Activated CD4-positive, alpha-beta memory T cell treated with anti-CD3 and anti-CD28 coated beads for 36 hours (primary cell): ENCODE measurements at regions not wholly inside any gene's neighbourhood (a gene's known extent, or its start where the extent isn't known, plus 50 kb on each side); places are given as distances from the start of the nearest gene placed in this dataset.

ENCODE experiments used
- CTCF ChIA-PET: fragments of 350-600 bp; sonication (Branson Sonifier 250); formaldehyde crosslinking; loops from one replicate; lab custom pipeline; 2021; ENCODE audit warnings: antibody characterized with exemption, inconsistent platforms; lab: Charles Lee
- POLR2A ChIA-PET: fragments of 350-600 bp; sonication (Branson Sonifier 250); formaldehyde crosslinking; loops from one replicate; lab custom pipeline; 2021; ENCODE audit warnings: antibody characterized with exemption; lab: Charles Lee
- DNase-seq: peaks from one replicate; pipeline ENCODE4 v3.0.0-alpha.2; 2020
- H3K27ac Mint-ChIP-seq: one replicate; pipeline ENCODE4 v1.8.0; 2021; ENCODE audit warnings: mixed read lengths
- H3K27me3 Mint-ChIP-seq: one replicate; pipeline ENCODE4 v1.8.0; 2021; ENCODE audit warnings: mixed read lengths
- H3K36me3 Mint-ChIP-seq: one replicate; pipeline ENCODE4 v1.8.0; 2021; ENCODE audit warnings: mixed read lengths
- H3K4me1 Mint-ChIP-seq: one replicate; pipeline ENCODE4 v1.8.0; 2021; ENCODE audit warnings: low read depth, mixed read lengths
- H3K4me3 Mint-ChIP-seq: one replicate; pipeline ENCODE4 v1.8.0; 2021; ENCODE audit warnings: mild to moderate bottlenecking, mixed read lengths
- H3K9me3 Mint-ChIP-seq: one replicate; pipeline ENCODE4 v1.8.0; 2021; ENCODE audit warnings: mixed read lengths
- intact Hi-C: fragments of 100-400 bp; cut with micrococcal nuclease; formaldehyde crosslinking; loops from one replicate; pipeline ENCODE4 v1.15.1; 2023

GRCh38 chr12:24597580-24597979 is 351.3 kb downstream of the BCAT1 start:
- CTCF ChIA-PET = no interaction called here
- H3K36me3 Mint-ChIP-seq = no peaks in the 10 kb centered on the region
- no peak overlapping the region for H3K4me3 Mint-ChIP-seq
- H3K4me1 Mint-ChIP-seq = peaks cover 5% of the 10 kb centered on the region
- H3K27ac Mint-ChIP-seq = no peak overlapping the region
- POLR2A ChIA-PET = no interaction called here
- H3K9me3 Mint-ChIP-seq = no peaks in the 10 kb centered on the region
- intact Hi-C loops = no loop called here
- peaks cover 12% of the 10 kb centered on the region for H3K27me3 Mint-ChIP-seq
- no peak for DNase-seq

DNA sequence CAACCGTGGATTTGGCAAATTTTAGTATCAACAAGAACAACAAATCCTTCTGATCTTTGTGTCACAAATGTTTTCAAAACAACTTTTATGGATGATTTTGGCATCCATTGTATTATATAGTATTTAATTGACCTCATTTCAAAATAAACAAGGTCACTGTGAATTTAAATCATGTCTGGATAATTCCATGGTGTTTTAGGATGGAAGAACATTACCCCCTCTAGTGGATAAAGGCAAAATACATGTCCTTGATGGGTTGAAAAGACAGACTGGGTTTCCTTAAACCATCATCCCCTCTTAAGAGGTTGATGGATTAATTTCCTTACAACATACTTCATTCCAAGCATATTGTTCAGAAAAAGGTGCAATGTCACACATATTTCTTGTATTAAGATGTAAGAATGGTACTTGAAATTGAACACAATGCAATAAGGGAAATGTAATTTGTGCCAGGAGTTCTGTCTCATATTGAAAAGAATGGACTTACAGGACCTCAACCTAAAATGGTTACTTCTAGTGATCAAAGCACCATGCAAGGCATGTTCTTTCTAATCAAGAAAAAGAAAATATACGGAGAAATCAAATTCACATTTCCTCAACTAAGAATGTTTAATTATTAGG is 352.0 kb downstream of the BCAT1 start:
- Mint-ChIP-seq H3K4me3 (no peak overlapping the region), H3K9me3 (no peaks in the 10 kb centered on the region)

DNA sequence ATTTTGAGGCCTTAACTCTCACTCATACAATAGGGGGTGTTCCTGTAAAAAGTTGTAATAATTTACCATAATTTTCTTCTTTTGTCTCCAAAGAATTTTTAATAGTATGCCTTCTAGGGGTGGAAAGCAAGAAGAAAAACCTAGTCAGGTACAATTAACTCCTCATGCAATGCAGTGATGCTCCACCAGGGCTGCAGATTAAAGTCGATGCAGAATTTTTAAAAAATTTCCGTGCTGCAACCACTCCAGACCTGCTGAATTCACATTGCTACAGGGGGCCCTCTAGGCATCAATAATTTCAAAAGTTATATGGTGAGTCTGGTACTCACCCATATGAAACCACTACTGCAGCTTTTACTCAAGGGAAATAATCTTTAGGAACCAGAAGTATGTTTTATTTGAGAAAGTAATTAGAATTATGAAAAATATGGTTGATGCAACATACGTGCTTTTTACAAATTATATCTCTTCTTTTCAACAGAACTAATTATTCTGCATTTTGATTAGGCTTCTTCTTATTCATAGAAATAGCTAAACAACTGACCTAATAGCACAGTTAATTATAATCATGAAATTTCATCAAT is 353.2 kb downstream of the BCAT1 start:
- no peak overlapping the region for H3K4me3 Mint-ChIP-seq
- peaks cover 14% of the 10 kb centered on the region for H3K27me3 Mint-ChIP-seq
- POLR2A ChIA-PET = no interaction called here
- H3K36me3 Mint-ChIP-seq = no peaks in the 10 kb centered on the region
- intact Hi-C loops = no loop called here
- no peak for DNase-seq
- H3K4me1 Mint-ChIP-seq = peaks cover 3% of the 10 kb centered on the region
- no peak overlapping the region for H3K27ac Mint-ChIP-seq
- CTCF ChIA-PET = interaction anchor here (0.6 kb wide), 1 partner anchor 185 kb away, joined by 3 read pairs; no protein-coding TSS in a partner anchor
- no peaks in the 10 kb centered on the region for H3K9me3 Mint-ChIP-seq

More for the DNA sequence above, 352.0 kb downstream of the BCAT1 start:
- no peaks in the 10 kb centered on the region for H3K36me3 Mint-ChIP-seq
- no peak for DNase-seq
- intact Hi-C loops = no loop called here
- ChIA-PET POLR2A (no interaction called here), CTCF (no interaction called here)
- peaks cover 5% of the 10 kb centered on the region for H3K4me1 Mint-ChIP-seq
- peaks cover 14% of the 10 kb centered on the region for H3K27me3 Mint-ChIP-seq
- H3K27ac Mint-ChIP-seq = no peak overlapping the region

- no peak for DNase-seq
- intact Hi-C loops = no loop called here
- no peak overlapping the region for H3K27ac Mint-ChIP-seq
- H3K36me3 Mint-ChIP-seq = no peaks in the 10 kb centered on the region
- ChIA-PET POLR2A (no interaction called here), CTCF (no interaction called here)
- no peaks in the 10 kb centered on the region for H3K9me3 Mint-ChIP-seq
- no peak overlapping the region for H3K4me3 Mint-ChIP-seq
- H3K4me1 Mint-ChIP-seq = no peaks in the 10 kb centered on the region
- peaks cover 10% of the 10 kb centered on the region for H3K27me3 Mint-ChIP-seq
These were observed 357.0 kb downstream of the BCAT1 start for GRCh38 chr12:24591715-24592440.

- no peaks in the 10 kb centered on the region for H3K36me3 Mint-ChIP-seq
- H3K27ac Mint-ChIP-seq = no peak overlapping the region
These were observed 357.7 kb downstream of the BCAT1 start for GRCh38 chr12:24591079-24591626.

GRCh38 chr12:24586293-24586692 is 362.6 kb downstream of the BCAT1 start:
- Mint-ChIP-seq H3K4me3 (no peak overlapping the region), H3K27me3 (no peaks in the 10 kb centered on the region), H3K9me3 (no peaks in the 10 kb centered on the region), H3K27ac (no peak overlapping the region), H3K36me3 (no peaks in the 10 kb centered on the region), H3K4me1 (no peaks in the 10 kb centered on the region)
- intact Hi-C loops = no loop called here
- ChIA-PET POLR2A (no interaction called here), CTCF (no interaction called here)
- no peak for DNase-seq

More at GRCh38 chr12:24591079-24591626, 357.7 kb downstream of the BCAT1 start:
- Mint-ChIP-seq H3K4me3 (no peak overlapping the region), H3K27me3 (peaks cover 9% of the 10 kb centered on the region), H3K4me1 (no peaks in the 10 kb centered on the region), H3K9me3 (no peaks in the 10 kb centered on the region)
- intact Hi-C loops = no loop called here
- CTCF ChIA-PET = interaction anchor here (1.0 kb wide), 1 partner anchor 261 kb away, joined by 3 read pairs; no protein-coding TSS in a partner anchor
- DNase-seq = no peak
- POLR2A ChIA-PET = no interaction called here

DNA sequence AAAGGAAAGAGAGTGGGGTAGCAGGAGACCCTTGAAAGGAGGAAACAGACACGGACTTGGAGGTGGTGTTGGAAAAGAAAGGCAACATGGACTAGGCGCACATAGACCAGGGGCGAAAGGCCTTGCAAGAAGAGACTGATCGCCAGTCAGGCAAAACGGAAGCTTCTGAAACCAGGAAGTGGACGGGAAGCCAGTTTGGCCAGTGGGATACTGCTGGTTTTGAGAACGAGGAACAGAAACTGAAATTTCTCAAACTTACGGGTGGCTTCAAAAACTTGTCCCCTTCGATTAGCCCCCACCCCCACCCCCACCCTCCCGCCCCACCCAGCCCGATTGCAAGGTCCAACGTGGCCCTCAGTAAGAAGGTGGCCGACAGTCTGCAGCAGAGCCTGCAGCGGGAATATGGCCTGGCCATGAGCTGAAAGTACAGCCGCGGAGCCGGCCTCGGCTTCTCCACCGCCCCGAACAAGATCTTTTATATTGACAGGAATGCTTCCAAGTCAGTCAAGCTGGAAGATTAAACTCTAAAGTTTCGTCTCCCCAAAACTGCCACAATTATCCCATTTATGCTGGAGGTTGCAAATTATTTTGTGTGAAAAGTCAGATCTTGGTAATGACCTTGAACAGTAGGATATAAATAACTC is 364.7 kb downstream of the BCAT1 start:
- no peak overlapping the region for H3K27ac Mint-ChIP-seq
- ChIA-PET CTCF (interaction anchor here (0.7 kb wide), 1 partner anchor 226 kb away, joined by 3 read pairs; no protein-coding TSS in a partner anchor), POLR2A (no interaction called here)
- H3K4me3 Mint-ChIP-seq = no peak overlapping the region
- no peak for DNase-seq
- no peaks in the 10 kb centered on the region for H3K9me3 Mint-ChIP-seq
- H3K36me3 Mint-ChIP-seq = no peaks in the 10 kb centered on the region
- no peaks in the 10 kb centered on the region for H3K4me1 Mint-ChIP-seq
- no peaks in the 10 kb centered on the region for H3K27me3 Mint-ChIP-seq
- intact Hi-C loops = no loop called here

DNA sequence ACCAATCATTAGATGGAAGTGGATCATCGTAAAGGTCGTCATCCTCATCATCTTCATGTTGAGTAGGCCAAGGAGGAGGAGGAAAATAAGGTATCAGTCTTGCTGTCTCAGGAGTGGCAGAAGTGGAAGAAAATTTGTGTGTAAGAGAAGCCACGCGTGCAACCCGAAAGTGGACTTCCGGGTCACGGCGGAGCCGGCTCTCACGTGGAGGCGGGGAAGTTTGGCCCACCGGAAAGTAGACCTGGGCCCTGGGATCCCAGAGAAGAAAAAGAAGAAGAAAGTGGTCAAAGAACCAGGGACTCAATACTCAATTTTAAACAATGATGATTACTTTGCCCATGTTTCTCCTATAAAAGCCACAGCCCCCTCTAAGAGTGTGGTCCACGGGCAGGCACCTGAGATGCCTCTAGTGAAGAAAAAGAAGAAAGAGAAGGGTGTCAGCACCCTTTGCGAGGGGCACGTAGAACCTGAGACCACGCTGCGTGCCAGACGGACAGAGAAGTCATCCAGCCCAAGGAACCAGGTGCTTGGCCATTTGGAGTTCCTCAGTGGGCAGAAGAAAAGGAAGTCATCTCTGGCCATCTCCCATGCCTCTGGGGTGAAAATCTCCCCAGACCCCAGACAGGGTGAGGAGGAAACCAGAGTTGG is 365.8 kb downstream of the BCAT1 start:
- H3K27me3 Mint-ChIP-seq = no peaks in the 10 kb centered on the region
- no peak for DNase-seq
- intact Hi-C loops = no loop called here
- ChIA-PET POLR2A (no interaction called here), CTCF (no interaction called here)
- H3K4me1 Mint-ChIP-seq = no peaks in the 10 kb centered on the region
- no peak overlapping the region for H3K27ac Mint-ChIP-seq
- H3K36me3 Mint-ChIP-seq = no peaks in the 10 kb centered on the region
- H3K9me3 Mint-ChIP-seq = no peaks in the 10 kb centered on the region
- no peak overlapping the region for H3K4me3 Mint-ChIP-seq

DNA sequence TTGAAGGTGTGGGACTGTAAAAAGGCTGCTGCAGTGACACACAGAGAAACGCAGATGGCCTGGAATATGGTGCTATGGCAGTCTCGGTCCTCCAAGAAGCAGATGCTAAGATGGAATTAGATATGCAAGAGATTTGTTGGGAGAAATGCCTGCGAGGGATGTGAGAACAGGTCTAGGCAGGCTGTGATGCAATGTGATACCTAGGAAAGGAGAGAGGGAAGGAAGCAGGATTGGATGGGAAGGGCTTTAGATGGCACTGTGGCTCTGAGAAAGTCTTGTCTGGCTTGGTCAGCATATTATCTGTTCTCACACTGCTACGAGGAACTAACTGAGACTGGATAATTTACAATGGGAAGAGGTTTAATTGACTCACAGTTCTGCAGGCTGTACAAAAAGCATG is 374.4 kb downstream of the BCAT1 start:
- H3K4me3 Mint-ChIP-seq = no peak overlapping the region
- H3K9me3 Mint-ChIP-seq = no peaks in the 10 kb centered on the region
- H3K27ac Mint-ChIP-seq = no peak overlapping the region
- no peaks in the 10 kb centered on the region for H3K36me3 Mint-ChIP-seq
- CTCF ChIA-PET = no interaction called here
- no peaks in the 10 kb centered on the region for H3K4me1 Mint-ChIP-seq
- DNase-seq = no peak
- POLR2A ChIA-PET = no interaction called here
- H3K27me3 Mint-ChIP-seq = peaks cover 22% of the 10 kb centered on the region
- intact Hi-C loops = no loop called here

GRCh38 chr12:24573621-24574020 is 375.3 kb downstream of the BCAT1 start:
- H3K36me3 Mint-ChIP-seq = no peaks in the 10 kb centered on the region
- CTCF ChIA-PET = no interaction called here

DNA sequence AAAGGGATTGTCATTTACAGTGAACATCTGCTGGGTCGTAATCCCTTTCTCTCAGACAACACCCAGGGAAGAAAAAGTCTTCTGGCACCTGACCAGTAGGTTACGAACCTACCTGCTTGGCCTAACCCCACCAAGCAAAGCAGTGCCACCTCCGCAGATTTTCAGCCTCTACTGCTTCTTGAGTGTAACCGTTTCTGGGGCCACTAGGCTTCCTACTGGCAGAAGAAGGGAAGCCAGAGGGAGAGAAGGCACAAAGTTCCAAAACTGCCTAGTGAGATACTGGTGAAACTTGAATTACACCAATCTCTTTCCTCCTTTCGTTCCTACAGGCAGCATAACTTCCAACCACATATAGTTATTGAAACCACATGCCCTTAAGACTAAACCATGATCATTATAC is 383.6 kb downstream of the BCAT1 start:
- intact Hi-C loops = no loop called here
- Mint-ChIP-seq H3K9me3 (no peaks in the 10 kb centered on the region), H3K36me3 (no peaks in the 10 kb centered on the region), H3K4me3 (no peak overlapping the region), H3K27ac (no peak overlapping the region), H3K27me3 (peaks cover 46% of the 10 kb centered on the region), H3K4me1 (peaks cover 19% of the 10 kb centered on the region)
- DNase-seq = no peak
- ChIA-PET POLR2A (no interaction called here), CTCF (interaction anchor here (0.6 kb wide), 1 partner anchor 12 kb away, joined by 3 read pairs; no protein-coding TSS in a partner anchor)

More at GRCh38 chr12:24573621-24574020, 375.3 kb downstream of the BCAT1 start:
- Mint-ChIP-seq H3K27ac (no peak overlapping the region), H3K4me1 (no peaks in the 10 kb centered on the region), H3K4me3 (no peak overlapping the region), H3K9me3 (no peaks in the 10 kb centered on the region), H3K27me3 (peaks cover 22% of the 10 kb centered on the region)
- intact Hi-C loops = no loop called here
- POLR2A ChIA-PET = no interaction called here
- no peak for DNase-seq
